Anterior cingulate cortex (tissue), 58 donors: ENCODE measurements at regions not wholly inside any gene's neighbourhood (a gene's known extent, or its start where the extent isn't known, plus 50 kb on each side); places are given as distances from the start of the nearest gene placed in this dataset.
A peak's percentile ranks its signal among the peaks of the same experiment; 100 is the strongest.
"Not testable (repeated sequence)": the region's sequence is repeated elsewhere in the genome, so short reads cannot be mapped to it uniquely, and the experiment has no call there.

Source experiments
- DNase-seq, 58 donors: peaks; one replicate each; lab custom pipeline; 2025; lab: John Stamatoyannopoulos, UW

GRCh38 chr11:45754741-45755140 is 50.2 kb upstream of the SLC35C1 start:
- no peak for DNase-seq

GRCh38 chr11:45754261-45754709 is 50.7 kb upstream of the SLC35C1 start:
- no peak for DNase-seq

- no peak for DNase-seq
These were observed 52.8 kb upstream of the SLC35C1 start for GRCh38 chr11:45752106-45752505.

- DNase-seq: peak in 41 of 58 donors; percentile 5 to 82 (median 32)
These were observed 53.5 kb upstream of the SLC35C1 start for GRCh38 chr11:45751430-45751829.

GRCh38 chr11:45750439-45750838 is 54.5 kb upstream of the SLC35C1 start:
- DNase-seq: peak in 7 of 58 donors; percentile 15 to 60 (median 25)

- no peak for DNase-seq
These were observed 56.1 kb upstream of the SLC35C1 start for GRCh38 chr11:45748801-45749200.

GRCh38 chr11:45745065-45745811 is 59.7 kb upstream of the SLC35C1 start:
- peak in 44 of 58 donors; percentile 10 to 81 (median 44) for DNase-seq

GRCh38 chr11:45743556-45744468 is 61.1 kb upstream of the SLC35C1 start:
- no peak for DNase-seq

- peak in 10 of 58 donors; percentile 4 to 54 (median 15) for DNase-seq
These were observed 63.4 kb upstream of the SLC35C1 start for GRCh38 chr11:45741582-45741981.

GRCh38 chr11:45741032-45741431 is 63.9 kb upstream of the SLC35C1 start:
- DNase-seq: no peak

GRCh38 chr11:45739866-45740265 is 65.1 kb upstream of the SLC35C1 start:
- no peak for DNase-seq

GRCh38 chr11:45739071-45739470 is 65.9 kb upstream of the SLC35C1 start:
- DNase-seq: not testable (repeated sequence)

- DNase-seq: not testable (repeated sequence)
These were observed 66.8 kb upstream of the SLC35C1 start for GRCh38 chr11:45738194-45738593.

- no peak for DNase-seq
These were observed 67.9 kb upstream of the SLC35C1 start for GRCh38 chr11:45737056-45737455.

GRCh38 chr11:45736424-45736823 is 68.5 kb upstream of the SLC35C1 start:
- DNase-seq: no peak

GRCh38 chr11:45733176-45733575 is 67.8 kb upstream of the CHST1 start:
- DNase-seq: no peak

- DNase-seq: no peak
These were observed 66.9 kb upstream of the CHST1 start for GRCh38 chr11:45732343-45732742.

GRCh38 chr11:45731171-45731570 is 65.7 kb upstream of the CHST1 start:
- DNase-seq: not testable (repeated sequence)

GRCh38 chr11:45730014-45730413 is 64.6 kb upstream of the CHST1 start:
- no peak for DNase-seq

- no peak for DNase-seq
These were observed 61.2 kb upstream of the CHST1 start for GRCh38 chr11:45726493-45727054.
